ENCODE measurements at regions not wholly inside any gene's neighbourhood (a gene's known extent, or its start where the extent isn't known, plus 50 kb on each side); places are given as distances from the start of the nearest gene placed in this dataset.

DNA sequence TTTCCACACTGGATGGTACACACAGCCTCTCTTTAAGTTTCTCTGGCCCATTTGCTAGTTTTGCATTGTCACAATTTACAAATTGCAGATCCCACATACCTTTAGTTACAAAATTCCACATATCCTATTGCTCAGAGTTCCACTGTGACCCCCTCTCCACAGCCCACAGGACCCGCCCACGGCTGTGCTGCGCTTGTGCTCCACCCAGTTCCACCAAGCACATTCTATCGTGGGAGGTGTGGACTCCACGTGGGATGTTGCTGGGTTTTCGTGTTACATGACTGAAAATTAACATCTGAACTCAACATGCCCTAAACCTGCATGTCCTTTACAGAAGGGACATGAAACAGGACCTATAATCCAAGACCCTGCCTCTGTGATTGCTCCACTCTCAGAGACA, 423.0 kb downstream of the IRS2 start:
- Histone ChIP-seq H3K23me2 (ENCODE audit: insufficient read length, low read depth, low read length, poor library complexity, severe bottlenecking) (no peaks in the 10 kb centered on the region), H2AK5ac (ENCODE audit: insufficient read length, low read length) (no peak overlapping the region), H3K14ac (ENCODE audit: insufficient read depth, low read length) (no peak overlapping the region), H2BK120ac (ENCODE audit: low read depth, low read length, poor library complexity, severe bottlenecking) (no peak overlapping the region), H3K56ac (ENCODE audit: insufficient read length, low read depth, low read length) (no peak overlapping the region), H3K4me2 (ENCODE audit: insufficient read depth, insufficient read length, low read length) (no peak overlapping the region), H3T11ph (ENCODE audit: low read length) (no peak overlapping the region), H3K79me1 (ENCODE audit: insufficient read depth, low read depth, low read length, poor library complexity, severe bottlenecking) (no peaks in the 10 kb centered on the region), H4K8ac (replicated peaks; ENCODE audit: insufficient read length, low read depth, low read length) (no peak overlapping the region), H3K23ac (ENCODE audit: insufficient read length, low read depth, low read length) (no peak overlapping the region), H2BK20ac (ENCODE audit: low read depth, low read length, poor library complexity, severe bottlenecking) (no peak overlapping the region), H2AFZ (ENCODE audit: low read length) (no peak overlapping the region), H3K4ac (ENCODE audit: low read depth, low read length) (no peak overlapping the region), H3K27ac (ENCODE audit: insufficient read length, low read depth, low read length) (no peak overlapping the region), H4K91ac (ENCODE audit: insufficient read length, low read depth, low read length) (no peak overlapping the region), H4K20me1 (ENCODE audit: control insufficient read depth, insufficient read depth, insufficient read length) (no peaks in the 10 kb centered on the region), H3K9me3 (ENCODE audit: control insufficient read depth, low read depth, low read length) (no peaks in the 10 kb centered on the region), H2BK5ac (ENCODE audit: insufficient read length, low read length) (no peak overlapping the region), H2BK15ac (ENCODE audit: low read depth, low read length) (no peak overlapping the region), H2BK12ac (ENCODE audit: insufficient read length, low read depth, low read length) (no peak overlapping the region), H3K79me2 (ENCODE audit: insufficient read depth, low read length) (no peaks in the 10 kb centered on the region), H3K18ac (ENCODE audit: insufficient read length, low read depth, low read length) (no peak overlapping the region), H4K5ac (ENCODE audit: insufficient read length, low read depth, low read length) (no peak overlapping the region), H3K4me1 (ENCODE audit: insufficient read depth, low read length) (no peaks in the 10 kb centered on the region), H3K27me3 (ENCODE audit: insufficient read depth, low read length) (no peaks in the 10 kb centered on the region), H3K9ac (ENCODE audit: extremely low read depth, insufficient read length, low read length) (no peak overlapping the region)
- WGBS (ENCODE audit: extremely low coverage, insufficient read length, low lambda C conversion rate) = no CpG with 5 or more reads among the region's 6 CpGs
- peaks cover 0 to 6% of the 10 kb centered on the region in 2 experiments; a peak in 3 of 5 replicates for H3K9me3 Mint-ChIP-seq
- no peaks in the 10 kb centered on the region for H3K27me3 Mint-ChIP-seq (ENCODE audit: low read depth)
- H3K4me1 Mint-ChIP-seq = peaks cover 6 to 7% of the 10 kb centered on the region in 2 experiments; a peak in 2 of 4 replicates
- no peaks in the 10 kb centered on the region for H3K36me3 Mint-ChIP-seq (ENCODE audit: insufficient read depth in 1 of 3, low read depth in 3 of 3)
- no peak overlapping the region for H3K27ac Mint-ChIP-seq
- TF ChIP-seq, protein P1, sequence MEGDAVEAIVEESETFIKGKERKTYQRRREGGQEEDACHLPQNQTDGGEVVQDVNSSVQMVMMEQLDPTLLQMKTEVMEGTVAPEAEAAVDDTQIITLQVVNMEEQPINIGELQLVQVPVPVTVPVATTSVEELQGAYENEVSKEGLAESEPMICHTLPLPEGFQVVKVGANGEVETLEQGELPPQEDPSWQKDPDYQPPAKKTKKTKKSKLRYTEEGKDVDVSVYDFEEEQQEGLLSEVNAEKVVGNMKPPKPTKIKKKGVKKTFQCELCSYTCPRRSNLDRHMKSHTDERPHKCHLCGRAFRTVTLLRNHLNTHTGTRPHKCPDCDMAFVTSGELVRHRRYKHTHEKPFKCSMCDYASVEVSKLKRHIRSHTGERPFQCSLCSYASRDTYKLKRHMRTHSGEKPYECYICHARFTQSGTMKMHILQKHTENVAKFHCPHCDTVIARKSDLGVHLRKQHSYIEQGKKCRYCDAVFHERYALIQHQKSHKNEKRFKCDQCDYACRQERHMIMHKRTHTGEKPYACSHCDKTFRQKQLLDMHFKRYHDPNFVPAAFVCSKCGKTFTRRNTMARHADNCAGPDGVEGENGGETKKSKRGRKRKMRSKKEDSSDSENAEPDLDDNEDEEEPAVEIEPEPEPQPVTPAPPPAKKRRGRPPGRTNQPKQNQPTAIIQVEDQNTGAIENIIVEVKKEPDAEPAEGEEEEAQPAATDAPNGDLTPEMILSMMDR (conservative IDR thresholded peaks at IDR 0.05) = no peak
- no peak for DNase-seq
- H3K4me3 Mint-ChIP-seq = no peak overlapping the region

Data from H9 (cell line).